ENCODE measurements at regions not wholly inside any gene's neighbourhood (a gene's known extent, or its start where the extent isn't known, plus 50 kb on each side); places are given as distances from the start of the nearest gene placed in this dataset.

DNA sequence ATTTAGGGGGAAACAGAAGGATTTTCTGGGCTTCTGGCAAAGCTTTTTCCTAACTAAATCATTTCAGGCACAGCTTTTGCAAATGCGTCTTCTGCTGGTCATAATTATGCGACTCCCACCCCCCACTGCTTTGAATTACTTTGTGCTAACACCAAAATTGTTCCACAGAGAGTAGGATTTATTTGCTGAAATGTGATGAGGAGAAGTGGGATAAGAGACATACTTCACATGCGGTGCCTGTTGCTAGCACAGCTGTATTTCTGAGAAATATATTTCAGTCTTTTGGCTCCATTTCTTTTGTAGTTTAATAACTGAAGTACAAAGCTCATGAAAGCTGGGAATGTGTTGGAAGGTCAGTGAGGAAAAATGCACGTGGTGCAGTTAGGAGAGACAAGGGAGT lies 83.2 kb upstream of the TAS2R1 start:
- DNase-seq (ENCODE audit: low read depth in 1 of 2, low spot score in 2 of 2) (no peak), FAIRE-seq (no peak)
- H2BK5ac ChIP-seq (ENCODE audit: low read depth, low read length): no peak overlapping the region
- H4K5ac ChIP-seq (ENCODE audit: insufficient read length, low read depth, low read length): no peak overlapping the region
- H4K8ac ChIP-seq (ENCODE audit: extremely low read depth, insufficient read depth, low read length): no peak overlapping the region
- no peak overlapping the region for H3K9ac ChIP-seq (replicated peaks in 1 of 4; ENCODE audit: extremely low read depth in 1 of 4, low read depth in 3 of 4, low read length in 3 of 4)
- H3K4ac ChIP-seq (replicated peaks; ENCODE audit: insufficient read length, low read depth, low read length): no peak overlapping the region
- no peak overlapping the region for H2AK5ac ChIP-seq (ENCODE audit: low read depth, low read length)
- no peak overlapping the region for H4K91ac ChIP-seq (replicated peaks; ENCODE audit: insufficient read length, low read length)
- H3K36me3 ChIP-seq (ENCODE audit: control insufficient read depth in 2 of 4, insufficient read depth in 4 of 4, low read length in 3 of 4): no peaks in the 10 kb centered on the region
- no peak overlapping the region for H3K56ac ChIP-seq (replicated peaks; ENCODE audit: insufficient read length, low read depth, low read length)
- H2BK20ac ChIP-seq (ENCODE audit: low read length): no peak overlapping the region
- H2BK12ac ChIP-seq (ENCODE audit: low read depth, low read length): no peak overlapping the region
- H3K23ac ChIP-seq (ENCODE audit: insufficient read length): no peak overlapping the region
- no peaks in the 10 kb centered on the region for H3K9me3 ChIP-seq (ENCODE audit: insufficient read depth in 2 of 2, low read depth in 1 of 2, low read length in 1 of 2)
- H2BK15ac ChIP-seq (ENCODE audit: low read length): no peak overlapping the region
- H3K4me3 ChIP-seq (ENCODE audit: extremely low read depth in 1 of 4, insufficient read depth in 2 of 4, low read depth in 3 of 4, low read length in 4 of 4): no peak overlapping the region
- no peak overlapping the region for H2AFZ ChIP-seq (ENCODE audit: low read length)
- no peak overlapping the region for H3K4me2 ChIP-seq (ENCODE audit: insufficient read depth in 1 of 2, low read depth in 2 of 2, low read length in 2 of 2)
- no peak overlapping the region for H2BK120ac ChIP-seq (replicated peaks; ENCODE audit: low read depth, low read length)
- TF ChIP-seq CEBPB (IDR thresholded peaks at IDR 0.05; ENCODE audit: low read depth, low read length) (no peak), FOSL1 (IDR thresholded peaks at IDR 0.05; ENCODE audit: insufficient read depth, low read depth, low read length) (no peak), RXRA (IDR thresholded peaks at IDR 0.05; ENCODE audit: insufficient read depth, low read depth, low read length) (no peak), RAD21 (IDR thresholded peaks at IDR 0.05 in 1 of 2, conservative IDR thresholded peaks at IDR 0.05 in 1 of 2; ENCODE audit: low read depth in 2 of 2, low read length in 2 of 2) (no peak), ATF3 (IDR thresholded peaks at IDR 0.05; ENCODE audit: insufficient read depth, low read depth, low read length) (no peak), CBX5 (IDR thresholded peaks at IDR 0.05; ENCODE audit: low read depth, low read length) (no peak), SAP30 (IDR thresholded peaks at IDR 0.05; ENCODE audit: insufficient read depth, insufficient replicate concordance, low read length) (no peak), SIRT6 (IDR thresholded peaks at IDR 0.05; ENCODE audit: low read length) (no peak), NRF1 (IDR thresholded peaks at IDR 0.05; ENCODE audit: low read depth, low read length) (no peak)
- H3K79me2 ChIP-seq (ENCODE audit: control insufficient read depth in 1 of 2, insufficient read depth in 2 of 2, low read length in 2 of 2): no peaks in the 10 kb centered on the region
- H3K23me2 ChIP-seq (ENCODE audit: low read depth, low read length): no peaks in the 10 kb centered on the region
- H3K4me1 ChIP-seq (replicated peaks in 1 of 4; ENCODE audit: control insufficient read depth in 3 of 4, insufficient read depth in 4 of 4, low read length in 3 of 4): no peaks in the 10 kb centered on the region
- WGBS, 2 experiments (ENCODE audit: extremely low coverage in 1 of 2, insufficient coverage in 1 of 2, insufficient read length in 1 of 2, insufficient replicate concordance in 2 of 2, low coverage in 1 of 2, low lambda C conversion rate in 2 of 2, missing lambda C conversion rate in 1 of 2): 77% methylated on average over 4 of the region's 4 CpGs; no CpG with 5 or more reads in 1 of the 2 experiments
- no peaks in the 10 kb centered on the region for H3K27me3 ChIP-seq (replicated peaks in 1 of 4; ENCODE audit: control insufficient read depth in 3 of 4, extremely low read depth in 1 of 4, insufficient read depth in 3 of 4, low read length in 3 of 4)
- ChIA-PET CTCF (ENCODE audit: partially characterized antibody) (no interaction called here), POLR2A (ENCODE audit: partially characterized antibody) (no interaction called here)
- no peak overlapping the region for H3K18ac ChIP-seq (ENCODE audit: extremely low read depth, low read length)
- H3K14ac ChIP-seq (ENCODE audit: insufficient read length): no peak overlapping the region
- no peak overlapping the region for H3K27ac ChIP-seq (ENCODE audit: low read depth, low read length)
- H3K79me1 ChIP-seq (ENCODE audit: low read depth, low read length): no peaks in the 10 kb centered on the region
- no peaks in the 10 kb centered on the region for H4K20me1 ChIP-seq (replicated peaks in 1 of 2; ENCODE audit: control insufficient read depth in 1 of 2, insufficient read depth in 2 of 2, low read length in 2 of 2)
